GM19328 (cell line): ENCODE measurements at regions not wholly inside any gene's neighbourhood (a gene's known extent, or its start where the extent isn't known, plus 50 kb on each side); places are given as distances from the start of the nearest gene placed in this dataset.

Source experiments
- ATAC-seq: cut with Tn5 transposase; IDR thresholded peaks from one replicate; pipeline ENCODE4 v1.9.1; 2021; ENCODE audit warnings: mild to moderate bottlenecking, moderate library complexity; ENCODE audit not compliant: unreplicated experiment

DNA sequence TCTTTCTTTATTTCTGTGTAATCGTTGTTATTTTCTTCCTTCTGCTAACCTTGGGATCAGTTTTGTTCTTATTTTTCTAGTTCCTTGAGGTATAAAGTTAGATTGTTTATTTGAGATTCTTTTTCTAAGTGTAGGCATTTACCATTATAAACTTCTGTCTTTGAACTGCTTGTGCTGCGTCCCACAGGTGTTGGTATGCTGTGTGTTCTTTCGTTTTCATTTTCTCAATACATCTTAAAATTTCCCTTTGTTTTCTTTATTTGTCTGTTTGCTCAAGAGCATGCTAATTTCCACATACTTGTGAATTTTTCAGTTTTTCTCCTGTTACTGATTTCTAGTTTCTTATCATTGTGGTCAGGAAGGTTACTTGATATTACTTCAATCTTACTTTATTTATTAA lies 873.8 kb upstream of the GCFC2 start:
- no peak for ATAC-seq

DNA sequence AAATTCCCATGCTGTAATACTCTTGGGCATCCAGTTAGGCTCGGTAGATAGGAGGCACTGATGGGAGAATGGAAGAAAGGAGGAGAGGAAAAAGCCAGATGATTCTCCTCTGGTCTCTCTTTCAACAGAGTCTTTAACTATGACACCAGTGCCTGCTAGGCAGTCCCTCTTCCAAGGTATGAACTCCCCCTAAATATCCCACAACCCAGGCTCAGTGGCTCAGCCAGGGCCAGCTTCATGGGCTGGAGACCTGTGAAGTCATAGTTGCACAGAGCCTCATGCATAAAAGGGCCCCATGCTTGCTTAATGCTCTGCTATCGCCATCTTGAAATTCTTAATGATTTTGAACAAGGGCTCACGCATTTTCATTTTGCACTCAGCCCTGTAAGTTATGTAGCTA lies 869.2 kb upstream of the GCFC2 start:
- no peak for ATAC-seq

DNA sequence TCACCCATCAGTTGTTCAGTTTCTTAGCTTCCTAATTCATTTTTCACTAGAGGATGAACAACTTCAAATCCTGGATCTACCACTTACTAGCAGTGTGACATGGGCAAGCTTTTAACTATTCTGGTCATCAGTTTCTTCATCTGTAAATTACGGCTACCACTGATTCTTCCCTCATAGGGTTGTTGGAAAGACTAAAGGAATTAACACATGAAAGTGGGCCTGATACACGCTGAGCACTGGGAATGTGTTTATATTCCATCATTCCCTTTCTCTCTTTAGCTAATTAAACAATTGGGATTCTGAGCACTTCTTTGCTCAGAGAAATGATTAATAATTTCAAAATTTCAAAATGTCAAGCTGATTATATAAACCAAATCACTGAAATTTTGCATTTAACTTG lies 862.3 kb upstream of the GCFC2 start:
- no peak for ATAC-seq

DNA sequence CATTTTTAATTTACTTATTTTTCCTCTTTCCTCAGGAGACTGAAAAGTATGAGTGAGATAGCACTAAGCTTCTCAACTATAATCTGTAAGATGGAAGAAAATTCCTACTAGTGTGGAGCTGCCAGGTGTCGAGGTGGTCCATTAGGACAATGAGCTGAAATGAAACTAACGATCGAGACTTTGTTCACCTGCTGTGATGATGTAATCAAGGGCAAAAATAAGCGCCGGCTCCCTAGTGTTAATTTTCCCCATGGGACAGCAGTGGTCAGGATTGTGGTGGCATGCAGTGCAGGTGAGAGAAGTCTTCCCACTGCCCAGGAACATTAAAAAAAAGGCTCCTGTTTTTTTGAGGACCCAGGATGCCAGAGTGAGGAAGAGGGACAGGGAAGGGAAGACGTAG lies 859.1 kb upstream of the GCFC2 start:
- ATAC-seq: no peak

DNA sequence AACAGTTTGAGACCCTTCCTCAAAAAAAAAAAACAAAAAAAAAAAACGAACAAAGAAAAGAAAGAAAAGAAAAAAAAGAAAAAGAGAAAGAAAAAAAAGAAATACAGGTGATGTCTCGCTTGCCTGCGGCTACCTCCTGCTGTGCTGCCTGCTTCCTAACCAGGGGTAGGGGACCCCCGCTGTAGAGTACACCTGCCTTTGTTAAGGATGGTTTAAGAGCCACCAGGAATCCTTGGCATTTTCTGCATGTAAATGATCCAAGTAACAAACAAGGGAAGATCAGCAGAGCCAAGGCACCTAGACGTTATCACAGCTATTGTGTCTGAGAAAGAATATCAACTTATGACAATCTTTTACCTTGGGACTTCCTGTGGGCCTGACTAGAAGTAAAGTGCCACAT lies 856.8 kb upstream of the GCFC2 start:
- ATAC-seq: no peak

DNA sequence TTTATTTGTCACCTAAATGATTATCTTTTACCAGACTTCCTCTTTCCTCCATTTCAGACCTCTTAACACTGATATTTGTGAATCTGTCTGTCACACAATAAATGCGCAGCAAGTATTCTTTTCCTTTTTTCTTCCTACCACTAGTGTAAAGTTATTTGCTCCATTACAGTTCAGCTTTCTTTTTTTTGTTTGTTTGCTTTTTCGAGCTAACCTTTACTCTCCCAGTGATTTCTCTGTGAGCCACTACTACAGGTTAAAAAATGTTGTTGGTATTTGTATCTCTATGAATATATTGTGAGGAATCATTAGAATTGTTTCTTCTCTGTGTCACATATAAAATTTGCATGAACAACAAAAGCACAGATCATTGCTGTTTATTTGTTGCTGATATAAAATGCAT lies 854.0 kb upstream of the GCFC2 start:
- ATAC-seq: no peak

DNA sequence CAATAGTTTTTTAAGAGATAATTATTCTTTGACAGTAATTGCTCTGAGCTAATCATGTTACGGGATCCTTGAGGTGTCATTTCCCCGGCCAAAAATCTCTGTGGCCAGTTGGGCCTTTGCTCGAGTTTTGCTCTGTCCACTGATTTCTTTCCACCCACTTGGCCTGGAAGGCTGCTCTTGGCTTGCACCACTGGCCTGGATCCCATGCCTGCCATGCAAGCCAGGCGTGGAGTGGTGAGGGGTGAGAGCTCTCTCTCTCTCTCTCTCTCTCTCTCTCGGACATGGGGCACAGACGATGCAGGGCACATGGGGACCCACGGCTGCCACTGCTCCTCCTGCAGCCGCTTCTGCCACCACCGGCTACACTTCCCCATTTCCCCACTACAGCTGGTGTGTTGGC lies 853.0 kb upstream of the GCFC2 start:
- ATAC-seq: no peak

DNA sequence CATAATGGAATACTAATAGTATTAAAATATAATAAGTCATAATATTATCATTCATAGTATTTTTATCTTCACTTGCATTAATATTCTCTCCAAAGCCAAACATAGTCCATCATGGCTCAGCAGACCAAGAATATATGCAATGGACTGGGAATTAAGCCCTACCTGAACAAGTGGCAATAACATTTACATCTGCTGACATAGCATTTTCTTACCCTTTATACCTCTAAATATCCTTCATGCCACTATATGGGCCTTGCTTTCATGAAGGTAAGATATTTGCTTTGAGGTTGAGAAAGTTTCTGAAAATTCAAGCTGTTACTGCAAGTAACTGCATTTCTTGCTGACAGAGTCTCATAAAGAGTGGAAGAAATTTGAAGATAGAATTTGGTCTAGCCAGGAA lies 847.4 kb upstream of the GCFC2 start:
- ATAC-seq: no peak

DNA sequence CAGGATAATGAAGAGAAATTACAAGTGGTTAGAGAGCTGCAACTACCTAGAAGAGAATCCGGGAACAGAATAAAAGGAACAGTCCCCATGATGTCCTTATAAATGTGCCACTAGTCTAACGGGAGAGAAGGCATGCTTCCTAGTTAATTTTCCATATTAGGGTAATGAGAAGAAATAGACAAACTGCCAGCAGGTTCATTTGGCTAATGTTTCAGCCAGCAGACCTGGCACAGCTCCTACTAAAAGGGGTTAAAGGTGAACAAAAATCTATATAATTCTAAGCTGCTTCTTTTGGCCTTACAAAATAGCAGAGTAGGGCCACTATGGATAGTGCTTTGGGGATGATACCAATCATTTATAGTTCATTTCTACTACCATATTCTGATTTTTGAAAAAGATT lies 845.3 kb upstream of the GCFC2 start:
- no peak for ATAC-seq

DNA sequence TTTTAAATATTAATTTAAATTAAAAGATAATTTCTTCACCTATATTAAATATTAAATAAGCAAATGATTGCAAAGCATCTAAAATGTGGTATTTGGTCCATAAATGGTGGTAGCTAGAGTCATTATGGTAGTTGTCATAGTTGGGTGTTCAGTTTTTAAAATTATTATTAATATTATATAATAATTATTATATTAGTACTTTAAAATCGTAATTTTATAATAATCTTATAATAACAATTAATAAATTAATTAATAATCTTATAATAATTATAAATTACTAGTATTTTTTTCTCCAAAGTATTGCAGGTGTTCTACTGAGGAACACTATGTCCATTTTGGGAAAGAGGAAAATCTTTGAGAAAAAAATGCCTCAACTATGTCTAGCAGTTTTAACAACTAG lies 835.5 kb upstream of the GCFC2 start:
- ATAC-seq: no peak

DNA sequence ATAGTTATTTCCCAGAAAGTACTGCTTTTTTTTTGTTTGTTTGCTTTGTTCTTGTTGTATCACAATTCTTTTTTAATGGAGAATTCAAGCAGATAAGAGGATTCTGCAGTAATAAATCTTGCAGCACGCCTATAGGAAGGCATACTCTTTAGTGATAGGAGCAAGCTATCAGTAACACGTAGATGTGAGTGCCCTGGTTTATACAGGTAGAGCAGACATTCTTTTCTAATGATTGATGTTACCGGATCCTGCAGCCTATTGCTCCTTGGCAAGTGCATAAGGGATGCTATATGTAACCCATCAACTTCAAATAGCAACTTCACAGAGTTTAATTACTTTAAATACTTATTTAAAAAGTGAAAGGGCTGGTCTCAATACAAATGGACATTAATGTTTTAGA lies 834.2 kb upstream of the GCFC2 start:
- ATAC-seq: no peak

DNA sequence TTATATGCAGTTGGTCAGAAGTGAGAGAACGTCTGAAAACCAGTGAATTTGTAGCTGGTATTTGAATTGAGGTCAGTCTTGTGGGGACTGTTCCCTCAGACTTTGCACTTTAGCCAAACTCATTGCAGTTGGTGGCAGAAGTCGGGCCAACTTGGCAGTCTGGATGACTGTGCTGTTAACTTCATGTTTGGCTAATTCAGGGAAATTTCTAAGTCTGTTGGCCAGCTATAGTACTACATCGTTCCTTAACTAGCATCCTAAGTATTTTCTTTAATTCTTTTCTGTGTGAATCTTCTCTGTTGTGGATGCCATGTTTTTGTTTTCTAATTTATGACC lies 806.8 kb upstream of the GCFC2 start:
- no peak for ATAC-seq

DNA sequence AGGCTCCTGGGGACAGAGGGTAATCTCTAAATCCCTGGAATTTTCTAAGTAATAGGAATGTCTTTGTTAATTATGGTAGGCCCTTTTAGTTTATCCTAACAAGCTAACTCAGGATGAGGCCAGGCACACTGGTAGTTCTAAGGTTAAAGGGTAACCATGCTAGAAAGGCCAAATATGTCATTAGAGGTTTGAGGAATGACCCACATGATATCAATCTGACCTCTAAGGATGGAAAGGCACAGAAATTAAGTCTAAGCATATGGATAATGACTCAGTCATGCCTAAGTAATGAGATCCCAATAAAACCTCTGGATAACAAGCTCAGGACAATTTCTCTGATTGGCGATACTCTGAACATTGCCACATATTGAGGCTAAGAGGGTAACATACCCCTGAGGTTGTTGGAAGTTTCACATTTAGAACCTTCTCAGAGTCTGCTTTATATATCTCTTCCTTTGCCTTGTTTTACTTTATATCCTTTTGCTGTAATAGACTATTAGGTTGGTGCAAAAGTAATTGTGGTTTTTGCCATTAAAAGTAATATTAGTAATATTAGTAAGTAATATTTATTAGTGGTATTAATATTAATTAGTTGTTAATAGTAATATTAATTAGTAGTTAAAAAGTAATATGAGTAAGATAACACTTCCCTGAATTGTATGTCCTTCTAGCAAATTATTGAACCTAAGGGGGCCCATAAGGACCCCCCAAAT lies 806.3 kb upstream of the GCFC2 start:
- ATAC-seq: no peak

DNA sequence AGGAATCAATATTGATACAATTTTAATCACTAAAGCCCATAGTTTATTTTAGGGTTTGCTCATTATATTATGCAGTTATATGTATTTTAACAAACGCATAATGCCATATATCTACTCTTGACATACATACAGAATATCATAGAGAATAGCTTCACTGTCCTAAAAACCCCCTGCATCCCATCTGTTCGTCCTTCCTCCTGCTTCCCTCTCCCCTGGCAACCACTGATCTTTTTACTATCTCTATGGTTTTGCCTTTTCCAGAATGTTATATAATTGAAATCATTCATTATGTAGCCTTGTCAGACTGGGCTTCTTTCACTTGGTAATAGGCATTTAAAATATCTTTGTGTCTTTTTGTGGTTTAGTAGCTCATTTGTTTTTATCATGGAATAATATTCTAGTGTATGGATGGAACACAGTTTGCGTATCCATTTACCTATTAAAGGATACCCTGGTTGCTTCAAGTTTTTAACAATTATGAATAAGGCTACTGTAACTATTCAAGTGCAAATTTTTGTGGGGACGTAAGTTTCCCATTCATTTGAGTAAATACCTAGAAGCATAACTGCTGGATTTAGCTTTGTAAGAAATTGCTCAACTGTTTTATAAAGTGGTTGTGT lies 801.6 kb upstream of the GCFC2 start:
- no peak for ATAC-seq

DNA sequence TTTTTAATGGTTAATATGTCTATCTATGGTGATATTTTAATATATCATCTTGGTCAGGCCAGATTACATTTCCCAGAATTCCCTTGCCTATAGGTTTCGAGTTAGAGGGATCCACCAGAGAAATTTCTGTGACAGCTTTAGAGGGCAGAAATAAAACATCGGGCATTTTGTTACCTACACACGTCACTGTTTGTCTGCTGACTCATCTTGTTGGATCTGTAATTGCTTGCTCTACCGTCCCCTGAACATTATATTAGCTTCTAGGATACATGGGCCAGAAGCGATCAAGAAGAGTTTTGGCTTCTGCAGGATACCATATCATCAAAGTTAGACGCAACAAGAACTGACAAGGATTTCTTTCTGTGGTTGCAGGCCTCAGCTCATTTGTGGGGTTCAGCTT lies 795.8 kb upstream of the GCFC2 start:
- ATAC-seq: no peak

DNA sequence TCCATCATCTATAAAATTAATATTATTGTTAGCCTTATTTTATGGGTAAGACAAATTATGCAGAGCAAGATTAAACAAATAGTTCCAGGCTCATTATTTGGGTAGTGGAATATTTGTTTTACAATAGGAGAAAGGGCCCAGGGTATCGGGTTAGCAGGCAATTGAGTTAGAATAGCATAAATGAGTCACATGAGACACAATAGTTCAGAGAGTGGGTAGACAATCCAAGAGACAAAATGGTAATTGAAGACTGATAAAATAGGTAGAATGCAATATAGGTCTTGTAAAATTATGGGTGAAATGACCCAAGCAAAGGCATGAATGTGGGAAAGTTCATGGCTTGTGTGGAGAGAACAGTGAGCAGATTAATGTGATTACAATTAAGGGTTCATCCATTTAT lies 790.9 kb upstream of the GCFC2 start:
- ATAC-seq: no peak

DNA sequence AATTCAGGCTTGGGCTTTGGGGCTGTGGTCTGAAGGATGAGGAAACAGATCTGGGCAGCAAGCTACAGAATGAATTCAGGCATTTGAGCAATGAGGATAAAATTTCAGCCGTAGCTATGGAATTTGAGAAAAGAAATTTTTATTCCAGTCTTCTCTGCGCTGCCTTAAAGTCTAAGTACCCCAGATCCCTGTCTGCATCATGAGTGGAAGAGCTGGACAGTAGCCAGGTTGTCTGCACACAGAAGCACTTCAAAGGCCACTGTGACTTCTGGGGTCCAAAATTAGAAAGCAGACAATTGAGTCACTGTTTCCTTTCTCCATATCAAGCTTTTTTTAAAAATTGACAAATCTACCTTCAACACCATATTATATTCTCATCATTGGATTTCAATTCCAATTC lies 787.6 kb upstream of the GCFC2 start:
- ATAC-seq: no peak

DNA sequence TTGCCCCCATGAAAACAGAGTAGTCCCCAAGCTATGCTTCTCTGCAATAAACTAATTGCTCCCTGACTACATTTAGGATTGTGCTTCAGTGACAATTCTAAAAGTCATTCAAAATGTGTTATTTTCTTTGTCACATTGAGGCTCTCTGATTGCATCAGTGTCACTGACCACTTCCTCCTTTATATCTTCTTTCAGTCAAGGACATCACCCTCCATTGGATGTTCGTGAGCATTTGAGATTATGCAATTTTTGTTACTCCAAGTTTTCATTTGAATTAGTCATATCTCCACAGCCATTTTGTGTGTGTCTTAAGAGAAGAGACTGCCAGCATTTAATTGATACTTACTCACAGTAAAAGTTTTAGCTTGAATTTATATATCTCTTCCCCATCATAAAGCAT lies 780.8 kb upstream of the GCFC2 start:
- ATAC-seq: no peak

DNA sequence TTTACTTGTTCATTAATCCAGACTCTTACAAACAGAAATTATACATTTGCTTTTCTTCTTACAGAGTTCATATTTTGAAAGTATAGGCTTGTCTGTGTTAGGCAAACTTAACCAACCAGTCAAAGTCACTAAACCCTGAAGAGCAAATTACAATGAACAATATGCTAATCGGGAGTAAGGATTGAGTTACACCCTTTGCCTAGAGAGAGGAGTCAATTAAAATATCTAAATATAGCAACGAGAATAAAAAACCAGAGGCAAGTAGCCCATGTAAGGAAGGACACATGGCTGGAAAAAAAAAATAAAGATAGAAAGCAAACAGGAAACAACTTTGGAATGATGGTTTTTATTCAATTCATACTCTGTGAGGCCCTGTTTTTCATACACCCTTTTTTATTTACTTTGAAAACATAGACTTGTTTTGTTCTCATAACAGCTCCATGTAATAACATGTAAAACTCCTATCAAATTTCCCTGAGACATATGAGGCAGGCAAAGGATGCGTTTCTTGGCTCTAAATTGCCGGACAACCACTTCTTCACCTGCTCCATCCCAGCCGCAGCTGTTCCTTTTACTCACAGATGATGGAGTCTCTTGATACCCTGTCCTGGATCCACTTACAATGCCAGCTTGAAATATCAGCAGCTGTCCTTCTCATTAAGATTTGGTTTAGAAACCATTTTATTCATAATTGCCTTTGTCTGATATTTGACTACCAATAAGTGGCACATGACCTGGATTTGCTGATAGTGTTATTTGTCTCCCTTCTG lies 767.7 kb upstream of the GCFC2 start:
- ATAC-seq: no peak

DNA sequence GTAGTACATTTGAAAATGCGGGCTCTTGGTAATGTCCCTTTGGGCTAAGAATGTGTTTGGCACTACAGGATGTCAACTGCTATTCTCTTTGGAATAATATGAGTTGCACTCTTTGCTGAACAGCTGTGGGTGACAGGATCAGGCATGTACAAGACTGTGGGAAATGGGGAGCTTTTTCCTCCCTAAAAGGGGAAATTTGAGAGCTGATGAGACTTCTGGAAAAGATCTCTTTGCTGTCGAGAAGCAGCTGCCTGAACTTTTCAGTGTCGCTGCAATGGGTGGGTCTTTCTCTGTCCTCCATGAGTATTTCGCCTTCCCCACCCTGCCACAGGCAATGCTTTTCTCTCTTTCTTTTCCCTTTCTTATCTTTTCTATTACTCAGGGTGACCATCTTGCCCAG lies 762.2 kb upstream of the GCFC2 start:
- ATAC-seq: no peak

DNA sequence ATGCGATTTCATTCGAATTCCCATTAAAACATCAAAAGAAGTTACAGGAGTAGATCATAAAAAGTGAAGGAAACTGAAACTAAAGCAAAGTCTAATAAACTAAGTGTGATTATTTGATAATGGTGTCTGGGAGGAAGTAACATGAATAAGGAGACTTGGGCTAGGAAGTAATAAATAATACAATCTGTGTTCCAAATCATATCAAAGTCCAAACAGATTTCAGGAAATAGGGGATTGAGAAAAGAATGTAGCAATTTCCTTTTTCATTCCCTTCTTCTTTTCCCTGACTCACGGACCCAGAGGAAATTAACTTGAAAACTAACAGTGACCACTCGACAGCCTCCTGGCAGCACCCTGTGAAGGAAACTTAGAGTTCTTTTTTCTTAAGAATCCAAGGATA lies 758.4 kb upstream of the GCFC2 start:
- ATAC-seq: no peak

DNA sequence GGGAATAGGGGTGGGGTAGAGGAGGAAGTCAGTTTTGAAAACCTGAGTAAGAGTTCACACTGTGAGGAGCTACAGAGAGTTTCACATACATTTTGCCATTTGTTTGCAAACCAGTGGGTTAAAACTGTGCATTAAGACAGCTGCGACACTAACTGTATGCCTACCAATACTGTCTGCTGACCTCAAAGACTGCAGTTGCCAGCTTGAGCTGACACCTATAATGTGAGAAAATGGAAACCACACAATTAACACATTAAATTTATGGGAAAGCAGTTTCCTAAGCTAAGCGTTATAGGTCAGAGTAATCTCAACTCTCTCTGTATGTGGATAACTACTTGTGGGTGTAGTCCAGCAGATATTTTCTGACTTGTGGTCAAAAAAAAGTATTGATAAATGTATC lies 756.6 kb upstream of the GCFC2 start:
- ATAC-seq: no peak

DNA sequence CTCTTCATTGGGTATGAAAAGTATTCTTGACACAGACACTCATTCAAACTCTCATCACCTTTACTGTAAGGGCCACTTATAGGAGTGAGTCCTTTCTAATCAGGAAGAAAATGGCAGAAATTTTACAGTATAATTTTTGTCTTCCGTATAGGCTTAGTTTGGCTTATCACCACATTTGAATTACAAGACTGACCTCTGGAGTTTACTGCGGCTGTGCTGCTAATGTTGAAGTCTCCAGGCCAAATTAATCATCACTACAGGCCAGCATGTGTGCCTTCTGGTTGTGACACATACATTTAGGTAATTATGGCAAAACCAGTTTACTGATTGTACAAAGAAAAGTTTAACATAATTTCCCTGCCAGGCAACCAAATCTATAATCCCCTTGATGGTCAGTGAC lies 753.6 kb upstream of the GCFC2 start:
- ATAC-seq: no peak
